IMR-90 (cell line): ENCODE measurements at regions not wholly inside any gene's neighbourhood (a gene's known extent, or its start where the extent isn't known, plus 50 kb on each side); places are given as distances from the start of the nearest gene placed in this dataset.

Source experiments
- BHLHE40 ChIP-seq: fragments of 150-350 bp; IDR thresholded peaks from 2 replicates; pipeline ENCODE4 v1.6.1; 2016; ENCODE audit warnings: mild to moderate bottlenecking, low read depth, low read length
- CEBPB ChIP-seq: IDR thresholded peaks from 2 replicates; pipeline ENCODE4 v1.6.1; 2012; ENCODE audit warnings: low read depth, low read length, improper control_type of control experiment
- MAFK ChIP-seq: IDR thresholded peaks from 2 replicates; pipeline ENCODE4 v1.6.1; 2012; ENCODE audit warnings: low read depth, low read length, improper control_type of control experiment
- MAZ ChIP-seq: IDR thresholded peaks from 2 replicates; pipeline ENCODE4 v1.6.1; 2012; ENCODE audit warnings: low read depth, mild to moderate bottlenecking, low read length, improper control_type of control experiment, moderate library complexity, borderline replicate concordance
- POLR2A ChIP-seq: IDR thresholded peaks from 2 replicates; pipeline ENCODE4 v1.6.1; 2012; ENCODE audit warnings: mild to moderate bottlenecking, low read depth, low read length
- RAD21 ChIP-seq: IDR thresholded peaks from 2 replicates; pipeline ENCODE4 v1.6.1; 2012; ENCODE audit warnings: low read length, improper control_type of control experiment
- RFX5 ChIP-seq: IDR thresholded peaks from 2 replicates; pipeline ENCODE4 v1.8.0; 2012; ENCODE audit warnings: low read depth, mild to moderate bottlenecking, low read length, moderate library complexity
- TF ChIP-seq, protein P1 (sequence below): conservative IDR thresholded peaks from 2 replicates; pipeline ENCODE4 v1.5.1; 2012; ENCODE audit warnings: mild to moderate bottlenecking, low read depth, low read length, improper control_type of control experiment
- TF ChIP-seq, protein P2 (sequence below): fragments of 150-350 bp; IDR thresholded peaks from 2 replicates; pipeline ENCODE4 v1.6.1; 2016; ENCODE audit warnings: low read depth, mild to moderate bottlenecking, low read length, moderate library complexity, borderline replicate concordance

DNA sequence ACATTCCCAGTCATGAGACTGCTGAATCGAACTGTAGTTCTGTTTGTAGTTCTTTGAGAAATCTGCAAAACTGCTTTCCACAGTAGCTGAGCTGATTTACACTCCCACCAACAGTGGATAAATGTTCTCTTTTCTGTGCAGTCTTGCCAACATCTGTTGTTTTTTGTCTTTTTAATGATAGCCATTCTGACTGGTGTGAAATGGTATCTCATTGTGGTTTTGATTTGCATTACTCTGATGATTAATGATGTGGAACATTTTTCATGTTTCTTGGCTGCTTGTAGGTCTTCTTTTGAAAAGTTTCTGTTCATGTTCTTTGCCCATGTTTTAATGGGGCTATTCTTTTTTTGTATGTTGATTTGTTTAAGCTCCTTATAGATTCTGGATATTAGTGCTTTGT, 187.3 kb upstream of the TLE4 start:
- TF ChIP-seq, protein P1, sequence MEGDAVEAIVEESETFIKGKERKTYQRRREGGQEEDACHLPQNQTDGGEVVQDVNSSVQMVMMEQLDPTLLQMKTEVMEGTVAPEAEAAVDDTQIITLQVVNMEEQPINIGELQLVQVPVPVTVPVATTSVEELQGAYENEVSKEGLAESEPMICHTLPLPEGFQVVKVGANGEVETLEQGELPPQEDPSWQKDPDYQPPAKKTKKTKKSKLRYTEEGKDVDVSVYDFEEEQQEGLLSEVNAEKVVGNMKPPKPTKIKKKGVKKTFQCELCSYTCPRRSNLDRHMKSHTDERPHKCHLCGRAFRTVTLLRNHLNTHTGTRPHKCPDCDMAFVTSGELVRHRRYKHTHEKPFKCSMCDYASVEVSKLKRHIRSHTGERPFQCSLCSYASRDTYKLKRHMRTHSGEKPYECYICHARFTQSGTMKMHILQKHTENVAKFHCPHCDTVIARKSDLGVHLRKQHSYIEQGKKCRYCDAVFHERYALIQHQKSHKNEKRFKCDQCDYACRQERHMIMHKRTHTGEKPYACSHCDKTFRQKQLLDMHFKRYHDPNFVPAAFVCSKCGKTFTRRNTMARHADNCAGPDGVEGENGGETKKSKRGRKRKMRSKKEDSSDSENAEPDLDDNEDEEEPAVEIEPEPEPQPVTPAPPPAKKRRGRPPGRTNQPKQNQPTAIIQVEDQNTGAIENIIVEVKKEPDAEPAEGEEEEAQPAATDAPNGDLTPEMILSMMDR: no peak
- TF ChIP-seq BHLHE40: no peak
- no peak for TF ChIP-seq POLR2A
- TF ChIP-seq MAFK: no peak
- no peak for TF ChIP-seq RFX5
- TF ChIP-seq MAZ: no peak
- TF ChIP-seq CEBPB: no peak
- TF ChIP-seq RAD21: no peak
- TF ChIP-seq, protein P2, sequence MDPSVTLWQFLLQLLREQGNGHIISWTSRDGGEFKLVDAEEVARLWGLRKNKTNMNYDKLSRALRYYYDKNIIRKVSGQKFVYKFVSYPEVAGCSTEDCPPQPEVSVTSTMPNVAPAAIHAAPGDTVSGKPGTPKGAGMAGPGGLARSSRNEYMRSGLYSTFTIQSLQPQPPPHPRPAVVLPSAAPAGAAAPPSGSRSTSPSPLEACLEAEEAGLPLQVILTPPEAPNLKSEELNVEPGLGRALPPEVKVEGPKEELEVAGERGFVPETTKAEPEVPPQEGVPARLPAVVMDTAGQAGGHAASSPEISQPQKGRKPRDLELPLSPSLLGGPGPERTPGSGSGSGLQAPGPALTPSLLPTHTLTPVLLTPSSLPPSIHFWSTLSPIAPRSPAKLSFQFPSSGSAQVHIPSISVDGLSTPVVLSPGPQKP: no peak
